Gastroesophageal sphincter (tissue), 3 donors: ENCODE measurements at regions not wholly inside any gene's neighbourhood (a gene's known extent, or its start where the extent isn't known, plus 50 kb on each side); places are given as distances from the start of the nearest gene placed in this dataset.

Experiments used
- EP300 ChIP-seq: sonication (generic); formaldehyde crosslinking; IDR thresholded peaks from one replicate; pipeline ENCODE4 v1.6.1; 2017; ENCODE audit warnings: antibody characterized with exemption, mild to moderate bottlenecking
- POLR2A ChIP-seq, 2 donors: fragments of 450-650 bp; IDR thresholded peaks; one replicate each; pipeline ENCODE4 v1.6.1; 2017; ENCODE audit warnings: antibody characterized with exemption in 2 of 2, mild to moderate bottlenecking in 2 of 2, moderate library complexity in 1 of 2
- POLR2AphosphoS5 ChIP-seq: sonication (generic); formaldehyde crosslinking; IDR thresholded peaks from one replicate; pipeline ENCODE4 v1.6.1; 2017; ENCODE audit warnings: antibody characterized with exemption
- TF ChIP-seq, protein P1 (sequence below), 4 experiments: fragments of 200-600 bp in 2 of 4; fragments of 450-650 bp in 2 of 4; sonication (generic) in 1 of 4; IDR thresholded peaks; one replicate each; pipeline ENCODE4 v1.5.1; 2017 to 2019; ENCODE audit warnings: antibody characterized with exemption in 4 of 4, mild to moderate bottlenecking in 2 of 4, moderate library complexity in 2 of 4

DNA sequence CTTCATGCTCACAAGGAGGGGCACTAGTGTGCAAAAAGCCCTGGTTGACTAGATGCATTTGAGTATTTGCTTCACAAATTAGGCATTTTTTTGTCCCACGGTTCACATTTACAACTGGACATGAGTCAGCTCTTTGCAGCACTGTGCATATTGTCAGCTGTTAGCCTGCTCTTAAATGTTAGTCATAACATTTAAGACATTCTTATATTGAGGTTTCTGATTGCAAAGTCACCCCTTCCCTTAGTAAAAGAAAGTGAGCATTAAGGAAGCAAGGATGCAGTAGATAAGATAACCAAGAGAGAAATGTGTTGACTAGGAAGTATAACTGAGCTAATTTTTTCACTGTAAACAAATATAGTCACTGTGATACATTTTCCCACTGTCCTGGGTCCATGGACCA lies 132.6 kb upstream of the CTTNBP2NL start:
- TF ChIP-seq, protein P1, sequence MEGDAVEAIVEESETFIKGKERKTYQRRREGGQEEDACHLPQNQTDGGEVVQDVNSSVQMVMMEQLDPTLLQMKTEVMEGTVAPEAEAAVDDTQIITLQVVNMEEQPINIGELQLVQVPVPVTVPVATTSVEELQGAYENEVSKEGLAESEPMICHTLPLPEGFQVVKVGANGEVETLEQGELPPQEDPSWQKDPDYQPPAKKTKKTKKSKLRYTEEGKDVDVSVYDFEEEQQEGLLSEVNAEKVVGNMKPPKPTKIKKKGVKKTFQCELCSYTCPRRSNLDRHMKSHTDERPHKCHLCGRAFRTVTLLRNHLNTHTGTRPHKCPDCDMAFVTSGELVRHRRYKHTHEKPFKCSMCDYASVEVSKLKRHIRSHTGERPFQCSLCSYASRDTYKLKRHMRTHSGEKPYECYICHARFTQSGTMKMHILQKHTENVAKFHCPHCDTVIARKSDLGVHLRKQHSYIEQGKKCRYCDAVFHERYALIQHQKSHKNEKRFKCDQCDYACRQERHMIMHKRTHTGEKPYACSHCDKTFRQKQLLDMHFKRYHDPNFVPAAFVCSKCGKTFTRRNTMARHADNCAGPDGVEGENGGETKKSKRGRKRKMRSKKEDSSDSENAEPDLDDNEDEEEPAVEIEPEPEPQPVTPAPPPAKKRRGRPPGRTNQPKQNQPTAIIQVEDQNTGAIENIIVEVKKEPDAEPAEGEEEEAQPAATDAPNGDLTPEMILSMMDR (IDR thresholded peaks at IDR 0.05) = no peak
- TF ChIP-seq POLR2A (IDR thresholded peaks at IDR 0.05) (no peak), EP300 (no peak), POLR2AphosphoS5 (no peak)
